ENCODE measurements at regions not wholly inside any gene's neighbourhood (a gene's known extent, or its start where the extent isn't known, plus 50 kb on each side); places are given as distances from the start of the nearest gene placed in this dataset.

DNA sequence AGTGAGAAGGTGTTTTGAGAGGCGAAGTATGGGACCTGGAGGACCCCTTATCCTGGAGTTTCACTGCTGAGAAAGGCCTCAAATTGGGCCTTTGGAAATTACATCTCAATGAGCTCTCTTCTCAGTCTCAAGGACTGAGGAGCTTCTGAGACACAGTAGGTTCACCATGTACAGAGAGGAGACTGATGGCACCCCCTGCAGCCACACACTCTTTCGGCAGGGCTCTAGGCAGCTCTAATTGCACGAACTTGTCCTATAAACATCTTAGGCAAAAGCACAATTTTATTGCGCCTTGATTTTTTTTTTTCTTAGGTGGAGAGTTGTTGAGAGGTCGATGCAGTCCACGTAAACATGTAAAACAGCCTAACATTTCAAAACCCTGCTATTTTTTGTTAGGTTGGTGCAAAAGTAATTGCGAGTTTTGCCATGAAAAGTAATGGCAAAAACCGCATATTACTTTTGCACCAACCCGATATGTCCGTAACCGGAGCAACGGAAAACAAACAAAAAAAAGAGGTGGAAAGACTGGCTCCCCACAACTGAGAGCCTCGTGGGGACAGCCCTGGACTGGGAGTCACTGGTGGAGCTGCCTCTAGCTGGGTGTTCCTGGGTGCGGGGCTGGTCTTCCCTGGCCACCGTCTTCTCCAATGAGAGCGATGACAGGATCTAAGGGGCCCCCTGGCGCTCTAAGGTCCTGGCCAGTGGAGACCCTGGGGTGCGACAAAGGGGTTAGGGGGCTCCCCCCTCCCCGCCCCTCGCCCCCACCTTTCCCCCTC is 84.0 kb upstream of the EYA2 start:
- WGBS, 2 experiments (ENCODE audit: extremely low coverage in 2 of 2, insufficient read length in 1 of 2): 83% methylated on average over 4 of the region's 20 CpGs; no CpG with 5 or more reads in 1 of the 2 experiments
- Histone ChIP-seq H3K9ac (ENCODE audit: low read depth, low read length) (no peak overlapping the region), H2BK120ac (ENCODE audit: low read depth, low read length) (no peak overlapping the region), H3K27ac (ENCODE audit: insufficient read depth, low read length) (no peak overlapping the region), H3K79me1 (ENCODE audit: low read depth in 1 of 2, low read length in 2 of 2) (no peaks in the 10 kb centered on the region), H3K27me3 (ENCODE audit: control insufficient read depth, insufficient read depth, low read length) (peaks cover 5% of the 10 kb centered on the region; the same call in 1 of the 2 replicates), H2BK5ac (ENCODE audit: low read depth, low read length, poor library complexity, severe bottlenecking) (no peak overlapping the region), H3K4me3 (ENCODE audit: insufficient read depth, low read depth, low read length) (no peak overlapping the region), H3K4me2 (ENCODE audit: low read depth, low read length) (no peak overlapping the region), H3K36me3 (ENCODE audit: control insufficient read depth, insufficient read depth, low read length) (no peaks in the 10 kb centered on the region), H3K4me1 (ENCODE audit: control insufficient read depth, insufficient read depth, low read length) (peaks cover 7% of the 10 kb centered on the region), H2AFZ (replicated peaks; ENCODE audit: low read length, poor library complexity) (no peak overlapping the region), H3K9me3 (ENCODE audit: control insufficient read depth, insufficient read depth, low read length) (no peaks in the 10 kb centered on the region), H3K56ac (ENCODE audit: extremely low read depth, insufficient read depth, low read length) (no peak overlapping the region), H2AK9ac (replicated peaks; ENCODE audit: low read depth, low read length, poor library complexity) (no peak overlapping the region), H4K91ac (ENCODE audit: insufficient read depth, low read depth, low read length) (no peak overlapping the region), H2BK20ac (ENCODE audit: low read depth, low read length) (no peak overlapping the region), H4K8ac (ENCODE audit: low read depth in 2 of 2, low read length in 2 of 2) (no peak overlapping the region), H3K9me1 (ENCODE audit: insufficient read depth, low read length) (peaks cover 5% of the 10 kb centered on the region; the same call in 1 of the 2 replicates), H2AK5ac (ENCODE audit: low read depth, low read length) (no peak overlapping the region), H4K20me1 (ENCODE audit: insufficient read depth, low read length) (0 out of 2 replicates have a peak, but pooled peaks cover 4% of the 10 kb centered on the region), H3K18ac (ENCODE audit: low read depth, low read length) (no peak overlapping the region), H3K23ac (ENCODE audit: low read depth, low read length) (no peak overlapping the region), H2BK15ac (ENCODE audit: low read depth, low read length) (no peak overlapping the region), H3K4ac (ENCODE audit: low read depth, low read length) (no peak overlapping the region), H3K14ac (replicated peaks; ENCODE audit: low read depth, low read length) (no peak overlapping the region), H4K5ac (ENCODE audit: low read depth, low read length) (no peak overlapping the region)
- intact Hi-C loops (cut with micrococcal nuclease): no loop called here
- ATAC-seq (ENCODE audit: low read depth) (no peak), DNase-seq (no peak)
- TF ChIP-seq FOS (IDR thresholded peaks at IDR 0.05; ENCODE audit: low read depth, low read length) (no peak), NFE2L2 (IDR thresholded peaks at IDR 0.05; ENCODE audit: low read depth, low read length) (no peak), MXI1 (IDR thresholded peaks at IDR 0.05; ENCODE audit: borderline replicate concordance, low read depth, low read length) (no peak), USF2 (IDR thresholded peaks at IDR 0.05; ENCODE audit: low read depth, low read length) (no peak), MAZ (IDR thresholded peaks at IDR 0.05; ENCODE audit: borderline replicate concordance, low read depth, low read length) (no peak), CEBPB (IDR thresholded peaks at IDR 0.05; ENCODE audit: low read depth, low read length) (no peak), CHD1 (IDR thresholded peaks at IDR 0.05; ENCODE audit: low read depth, low read length) (no peak), POLR2A (IDR thresholded peaks at IDR 0.05; ENCODE audit: low read depth, low read length) (no peak), RFX5 (IDR thresholded peaks at IDR 0.05; ENCODE audit: low read depth, low read length) (no peak), RCOR1 (IDR thresholded peaks at IDR 0.05; ENCODE audit: insufficient replicate concordance, low read length) (no peak)
- TF ChIP-seq, protein P1, sequence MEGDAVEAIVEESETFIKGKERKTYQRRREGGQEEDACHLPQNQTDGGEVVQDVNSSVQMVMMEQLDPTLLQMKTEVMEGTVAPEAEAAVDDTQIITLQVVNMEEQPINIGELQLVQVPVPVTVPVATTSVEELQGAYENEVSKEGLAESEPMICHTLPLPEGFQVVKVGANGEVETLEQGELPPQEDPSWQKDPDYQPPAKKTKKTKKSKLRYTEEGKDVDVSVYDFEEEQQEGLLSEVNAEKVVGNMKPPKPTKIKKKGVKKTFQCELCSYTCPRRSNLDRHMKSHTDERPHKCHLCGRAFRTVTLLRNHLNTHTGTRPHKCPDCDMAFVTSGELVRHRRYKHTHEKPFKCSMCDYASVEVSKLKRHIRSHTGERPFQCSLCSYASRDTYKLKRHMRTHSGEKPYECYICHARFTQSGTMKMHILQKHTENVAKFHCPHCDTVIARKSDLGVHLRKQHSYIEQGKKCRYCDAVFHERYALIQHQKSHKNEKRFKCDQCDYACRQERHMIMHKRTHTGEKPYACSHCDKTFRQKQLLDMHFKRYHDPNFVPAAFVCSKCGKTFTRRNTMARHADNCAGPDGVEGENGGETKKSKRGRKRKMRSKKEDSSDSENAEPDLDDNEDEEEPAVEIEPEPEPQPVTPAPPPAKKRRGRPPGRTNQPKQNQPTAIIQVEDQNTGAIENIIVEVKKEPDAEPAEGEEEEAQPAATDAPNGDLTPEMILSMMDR (conservative IDR thresholded peaks at IDR 0.05; ENCODE audit: low read depth, low read length): no peak
- dilution Hi-C loops (cut with HindIII; ENCODE audit: low sequenced_read_pairs, unreplicated experiment): no loop called here
- POLR2A ChIA-PET (ENCODE audit: unreplicated experiment): no interaction called here
- in situ Hi-C loops (cut with MboI; ENCODE audit: low sequenced_read_pairs): no loop called here
- CTCF ChIA-PET: interaction anchor here (1.4 kb wide), 1 partner anchor 31 kb away, joined by 3 read pairs; no protein-coding TSS in a partner anchor
- BruUV-seq (replicated peaks): no TSS peak
